ENCODE measurements at regions not wholly inside any gene's neighbourhood (a gene's known extent, or its start where the extent isn't known, plus 50 kb on each side); places are given as distances from the start of the nearest gene placed in this dataset.

GRCh38 chr2:204329532-204329931 is 215.7 kb upstream of the PARD3B start:
- no peak overlapping the region for H3K4me3 ChIP-seq
- H3K4me1 ChIP-seq: peaks cover 0 to 7% (median 3%) of the 10 kb centered on the region in 4 donors
- H3K9me3 ChIP-seq: no peaks in the 10 kb centered on the region
- DNase-seq: no peak
- TF ChIP-seq EP300 (IDR thresholded peaks at IDR 0.05) (no peak), POLR2A (IDR thresholded peaks at IDR 0.05) (no peak), POLR2AphosphoS5 (IDR thresholded peaks at IDR 0.05) (no peak), CTCF (IDR thresholded peaks at IDR 0.05) (no peak)
- H3K36me3 ChIP-seq: no peaks in the 10 kb centered on the region
- intact Hi-C loops (cut with DNase I; ENCODE audit: low total_unique reads): loop anchor here (10.0 kb wide), 2 partner anchors 365 to 1345 kb away; no protein-coding TSS in a partner anchor
- no peak overlapping the region for H3K27ac ChIP-seq
- H3K27me3 ChIP-seq: no peaks in the 10 kb centered on the region
- WGBS, 5 donors: 81 to 89% (median 85%) methylated on average over 4 of the region's 4 CpGs

GRCh38 chr2:204331180-204331579 is 214.1 kb upstream of the PARD3B start:
- Histone ChIP-seq H3K36me3 (no peaks in the 10 kb centered on the region), H3K27ac (no peak overlapping the region), H3K27me3 (no peaks in the 10 kb centered on the region), H3K9me3 (no peaks in the 10 kb centered on the region), H3K4me3 (no peak overlapping the region), H3K4me1 (no peaks in the 10 kb centered on the region)
- TF ChIP-seq CTCF (IDR thresholded peaks at IDR 0.05) (no peak), POLR2A (IDR thresholded peaks at IDR 0.05) (no peak), POLR2AphosphoS5 (IDR thresholded peaks at IDR 0.05) (no peak), EP300 (IDR thresholded peaks at IDR 0.05) (no peak)
- no peak for DNase-seq
- intact Hi-C loops (cut with DNase I; ENCODE audit: low total_unique reads): no loop called here
- 88 to 95% (median 93%) methylated on average over 6 of the region's 6 CpGs for WGBS, 5 donors

- H3K4me3 ChIP-seq: no peak overlapping the region
- H3K9me3 ChIP-seq: no peaks in the 10 kb centered on the region
- no peaks in the 10 kb centered on the region for H3K36me3 ChIP-seq
- H3K27ac ChIP-seq: no peak overlapping the region
- no peak for DNase-seq
- H3K4me1 ChIP-seq: no peaks in the 10 kb centered on the region
- no peaks in the 10 kb centered on the region for H3K27me3 ChIP-seq
- WGBS, 5 donors: 76 to 98% (median 90%) methylated on average over 2 of the region's 2 CpGs
- TF ChIP-seq POLR2A (IDR thresholded peaks at IDR 0.05) (no peak), CTCF (IDR thresholded peaks at IDR 0.05) (no peak), EP300 (IDR thresholded peaks at IDR 0.05) (no peak), POLR2AphosphoS5 (IDR thresholded peaks at IDR 0.05) (no peak)
- intact Hi-C loops (cut with DNase I; ENCODE audit: low total_unique reads): no loop called here
Observed at GRCh38 chr2:204331988-204332387, 213.3 kb upstream of the PARD3B start.

- no peaks in the 10 kb centered on the region for H3K4me1 ChIP-seq
- no peak for DNase-seq
- intact Hi-C loops (cut with DNase I; ENCODE audit: low total_unique reads): no loop called here
- H3K36me3 ChIP-seq: no peaks in the 10 kb centered on the region
- no peak overlapping the region for H3K4me3 ChIP-seq
- WGBS, 5 donors: 74 to 78% (median 77%) methylated on average over 3 of the region's 3 CpGs
- H3K9me3 ChIP-seq: no peaks in the 10 kb centered on the region
- no peaks in the 10 kb centered on the region for H3K27me3 ChIP-seq
- no peak for TF ChIP-seq POLR2AphosphoS5 (IDR thresholded peaks at IDR 0.05)
- TF ChIP-seq POLR2A (IDR thresholded peaks at IDR 0.05): no peak
- no peak for TF ChIP-seq EP300 (IDR thresholded peaks at IDR 0.05)
- TF ChIP-seq CTCF (IDR thresholded peaks at IDR 0.05): no peak
- no peak overlapping the region for H3K27ac ChIP-seq
Observed at GRCh38 chr2:204332706-204333105, 212.6 kb upstream of the PARD3B start.

Measured in stomach (tissue), 8 donors.